GM06990 (cell line): ENCODE measurements at regions not wholly inside any gene's neighbourhood (a gene's known extent, or its start where the extent isn't known, plus 50 kb on each side); places are given as distances from the start of the nearest gene placed in this dataset.
"Not testable (repeated sequence)": the region's sequence is repeated elsewhere in the genome, so short reads cannot be mapped to it uniquely, and the experiment has no call there.

Experiments used
- DNase-seq: peaks from one replicate; pipeline ENCODE4 v3.0.0-alpha.2; 2011; ENCODE audit not compliant: insufficient read length; ENCODE audit errors: extremely low read depth
- H3K27me3 ChIP-seq: replicated peaks from 2 replicates; pipeline ENCODE4 v1.6.0; 2011; ENCODE audit warnings: low read length; ENCODE audit not compliant: control insufficient read depth, insufficient read depth
- H3K36me3 ChIP-seq: 2 replicates; pipeline ENCODE4 v1.5.1; 2011; ENCODE audit warnings: low read length; ENCODE audit not compliant: control insufficient read depth, insufficient read depth
- H3K4me3 ChIP-seq: replicated peaks from 2 replicates; pipeline ENCODE4 v1.5.1; 2011; ENCODE audit warnings: low read depth, mild to moderate bottlenecking, control low read depth, low read length
- CTCF ChIP-seq: IDR thresholded peaks from 2 replicates; pipeline ENCODE4 v1.5.1; 2011; ENCODE audit warnings: low read length, control low read depth, mild to moderate bottlenecking, inconsistent platforms; ENCODE audit not compliant: insufficient read depth, poor library complexity, severe bottlenecking

DNA sequence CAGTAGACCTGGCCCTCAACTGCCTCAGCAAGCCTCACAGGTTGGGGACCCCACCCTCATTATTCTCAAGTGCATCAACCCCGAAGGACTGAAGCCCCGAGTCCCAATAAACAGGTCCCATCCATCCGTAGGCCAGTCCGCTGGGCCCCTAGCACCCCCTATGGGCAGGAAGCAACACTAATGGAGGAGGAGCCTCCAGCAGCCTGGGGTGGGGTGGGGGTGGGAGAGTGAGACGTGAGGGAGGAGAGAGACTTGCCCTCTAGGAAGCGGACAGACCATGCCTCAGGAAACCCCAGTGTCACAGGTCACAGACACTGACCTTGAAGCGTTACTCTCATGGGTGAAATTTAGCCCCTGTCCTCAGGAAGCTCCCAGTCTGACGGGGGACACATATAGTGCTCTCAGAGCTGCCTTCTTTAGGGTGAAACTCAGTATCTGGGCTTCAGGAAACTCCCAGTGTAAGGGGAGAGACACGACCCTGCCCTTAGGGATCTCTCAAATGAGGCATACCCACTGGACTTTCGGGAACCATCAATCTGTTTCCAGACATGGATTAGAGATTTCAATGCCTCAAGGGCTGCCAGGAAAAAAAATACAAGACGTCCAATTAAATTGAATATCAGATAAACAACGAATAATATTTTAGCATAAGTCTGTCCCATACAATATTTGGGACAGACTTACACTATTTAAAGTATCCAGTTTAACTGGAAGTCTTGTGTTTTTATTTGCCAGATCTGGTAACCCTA, 125.8 kb downstream of the MRPL14 start:
- Histone ChIP-seq H3K36me3 (no peaks in the 10 kb centered on the region), H3K27me3 (peaks cover 2% of the 10 kb centered on the region), H3K4me3 (peak overlapping the region; percentile 43)
- peak; percentile 60 for TF ChIP-seq CTCF
- peak; percentile 66 for DNase-seq

GRCh38 chr6:44000164-44000842, 126.9 kb downstream of the MRPL14 start:
- Histone ChIP-seq H3K27me3 (peaks cover 2% of the 10 kb centered on the region), H3K36me3 (no peaks in the 10 kb centered on the region), H3K4me3 (peak overlapping the region; percentile 43)
- TF ChIP-seq CTCF = no peak
- peak; percentile 84 for DNase-seq

GRCh38 chr6:43999628-44000027, 127.6 kb downstream of the MRPL14 start:
- no peak for DNase-seq
- Histone ChIP-seq H3K36me3 (no peaks in the 10 kb centered on the region), H3K27me3 (peaks cover 1% of the 10 kb centered on the region), H3K4me3 (no peak overlapping the region)
- no peak for TF ChIP-seq CTCF

DNA sequence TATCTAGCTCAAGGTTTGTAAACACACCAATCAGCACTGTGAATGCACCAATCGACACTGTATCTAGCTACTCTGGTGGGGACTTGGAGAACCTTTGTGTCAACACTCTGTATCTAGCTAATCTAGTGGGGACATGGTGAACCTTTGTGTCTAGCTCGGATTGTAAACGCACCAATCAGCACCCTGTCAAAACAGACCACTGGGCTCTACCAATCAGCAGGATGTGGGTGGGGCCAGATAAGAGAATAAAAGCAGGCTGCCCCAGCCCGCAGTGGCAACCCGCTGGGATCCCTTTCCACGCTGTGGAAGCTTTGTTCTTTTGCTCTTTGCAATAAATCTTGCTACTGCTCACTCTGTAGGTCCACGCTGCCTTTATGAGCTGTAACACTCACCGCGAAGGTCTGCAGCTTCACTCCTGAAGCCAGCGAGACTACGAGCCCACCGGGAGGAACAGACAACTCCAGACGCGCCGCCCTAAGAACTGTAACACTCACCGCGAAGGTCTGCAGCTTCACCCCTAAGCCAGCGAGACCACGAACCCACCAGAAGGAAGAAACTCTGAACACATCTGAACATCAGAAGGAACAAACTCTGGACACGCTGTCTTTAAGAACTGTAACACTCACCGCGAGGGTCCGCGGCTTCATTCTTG, 128.5 kb downstream of the MRPL14 start:
- not testable (repeated sequence) for H3K36me3 ChIP-seq, H3K27me3 ChIP-seq, DNase-seq, H3K4me3 ChIP-seq

DNA sequence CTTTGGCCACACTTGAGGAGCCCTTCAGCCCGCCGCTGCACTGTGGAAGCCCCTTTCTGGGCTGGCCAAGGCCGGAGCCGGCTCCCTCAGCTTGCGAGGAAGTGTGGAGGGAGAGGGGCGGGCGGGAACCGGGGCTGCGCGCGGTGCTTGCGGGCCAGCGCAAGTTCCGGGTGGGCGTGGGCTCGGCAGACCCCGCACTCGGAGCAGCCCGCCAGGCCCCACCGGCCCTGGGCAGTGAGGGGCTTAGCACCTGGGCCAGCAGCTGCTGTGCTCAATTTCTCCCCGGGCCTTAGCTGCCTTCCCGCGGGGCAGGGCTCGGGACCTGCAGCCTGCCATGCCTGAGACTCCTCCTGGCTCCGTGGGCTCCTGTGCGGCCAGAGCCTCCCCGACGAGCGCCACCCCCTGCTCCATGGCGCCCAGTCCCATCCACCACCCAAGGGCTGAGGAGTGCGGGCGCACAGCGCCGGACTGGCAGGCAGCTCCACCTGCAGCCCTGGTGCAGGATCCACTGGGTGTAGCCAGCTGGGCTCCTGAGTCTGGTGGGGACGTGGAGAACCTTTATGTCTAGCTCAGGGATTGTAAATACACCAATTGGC, 129.2 kb downstream of the MRPL14 start:
- H3K27me3 ChIP-seq, H3K36me3 ChIP-seq, DNase-seq, H3K4me3 ChIP-seq: not testable (repeated sequence)

DNA sequence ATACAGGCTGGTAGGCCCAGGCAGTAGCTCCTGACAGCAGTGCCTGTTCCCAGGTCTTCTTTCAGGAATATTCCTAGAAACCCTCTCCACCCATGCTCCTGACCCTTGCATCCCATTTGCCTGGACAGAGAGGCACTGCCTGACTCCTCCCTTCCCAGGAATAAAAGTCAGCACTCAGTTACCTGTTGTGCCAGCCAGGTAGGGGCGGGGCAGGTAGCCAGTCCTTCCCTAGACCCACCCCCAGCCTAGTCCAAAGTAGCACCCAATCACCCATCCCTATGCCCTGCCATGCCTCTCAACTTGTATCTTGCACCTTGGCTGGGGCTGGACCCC, 129.9 kb downstream of the MRPL14 start:
- no peaks in the 10 kb centered on the region for H3K27me3 ChIP-seq

More for the DNA sequence above, 129.9 kb downstream of the MRPL14 start:
- TF ChIP-seq CTCF = no peak
- no peak for DNase-seq
- Histone ChIP-seq H3K4me3 (no peak overlapping the region), H3K36me3 (no peaks in the 10 kb centered on the region)
